ENCODE measurements at regions not wholly inside any gene's neighbourhood (a gene's known extent, or its start where the extent isn't known, plus 50 kb on each side); places are given as distances from the start of the nearest gene placed in this dataset.

DNA sequence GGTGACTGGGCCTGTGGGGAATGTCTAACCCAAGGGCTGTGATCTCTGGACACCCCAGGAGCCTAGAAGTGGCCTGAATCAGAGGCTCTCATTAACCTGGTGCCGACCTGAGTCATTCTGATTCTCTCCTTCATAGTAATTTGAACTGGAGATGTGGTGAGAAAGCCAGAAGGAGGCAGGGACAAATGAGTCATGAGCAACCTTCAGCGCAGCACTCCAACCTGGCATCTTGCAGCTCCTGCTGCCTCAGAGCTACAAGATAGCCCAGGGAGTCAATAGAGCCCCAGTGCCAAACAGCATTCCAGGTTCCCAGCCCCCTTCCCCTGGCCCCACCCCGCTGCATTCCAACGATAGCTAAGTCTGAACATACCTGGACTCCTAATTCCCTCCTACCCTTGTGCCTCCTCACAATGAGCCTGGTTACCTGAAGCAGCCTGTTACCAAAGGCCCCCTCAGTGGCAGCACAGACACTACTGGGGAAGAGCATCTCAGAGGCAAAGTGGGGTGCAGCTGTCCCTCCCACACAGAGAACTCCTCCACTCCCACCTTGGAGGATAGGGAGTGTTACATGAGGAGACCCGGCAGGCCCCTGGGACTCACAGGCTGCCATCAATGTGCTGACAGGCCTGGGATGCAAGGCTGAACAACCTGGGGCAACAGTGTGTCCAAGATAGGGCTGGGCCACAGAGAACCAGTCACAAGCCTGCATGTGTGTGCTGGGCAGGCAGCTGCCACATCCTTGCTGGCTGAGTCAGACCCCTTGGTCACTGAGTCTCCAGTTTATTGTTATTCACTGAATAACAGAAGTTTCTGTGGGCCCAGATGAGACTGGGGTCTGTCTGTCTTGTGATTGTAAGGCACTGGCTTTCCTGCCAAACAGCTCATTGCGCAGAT lies 76.8 kb upstream of the LEP start (continued):
- TF ChIP-seq TEAD4 (IDR thresholded peaks at IDR 0.05; ENCODE audit: borderline replicate concordance, insufficient read depth) (peak; percentile 36; the same call in 1 of the 2 replicates), FOSL2 (IDR thresholded peaks at IDR 0.05; ENCODE audit: borderline replicate concordance, low read depth) (peak; percentile 95), SMC3 (IDR thresholded peaks at IDR 0.05; ENCODE audit: low read depth, low read length) (no peak), FOXJ3 (CRISPR knock-in tag; IDR thresholded peaks at IDR 0.05) (no peak), RAD21 (IDR thresholded peaks at IDR 0.05; ENCODE audit: low read length) (no peak)
- TF ChIP-seq, protein P1, sequence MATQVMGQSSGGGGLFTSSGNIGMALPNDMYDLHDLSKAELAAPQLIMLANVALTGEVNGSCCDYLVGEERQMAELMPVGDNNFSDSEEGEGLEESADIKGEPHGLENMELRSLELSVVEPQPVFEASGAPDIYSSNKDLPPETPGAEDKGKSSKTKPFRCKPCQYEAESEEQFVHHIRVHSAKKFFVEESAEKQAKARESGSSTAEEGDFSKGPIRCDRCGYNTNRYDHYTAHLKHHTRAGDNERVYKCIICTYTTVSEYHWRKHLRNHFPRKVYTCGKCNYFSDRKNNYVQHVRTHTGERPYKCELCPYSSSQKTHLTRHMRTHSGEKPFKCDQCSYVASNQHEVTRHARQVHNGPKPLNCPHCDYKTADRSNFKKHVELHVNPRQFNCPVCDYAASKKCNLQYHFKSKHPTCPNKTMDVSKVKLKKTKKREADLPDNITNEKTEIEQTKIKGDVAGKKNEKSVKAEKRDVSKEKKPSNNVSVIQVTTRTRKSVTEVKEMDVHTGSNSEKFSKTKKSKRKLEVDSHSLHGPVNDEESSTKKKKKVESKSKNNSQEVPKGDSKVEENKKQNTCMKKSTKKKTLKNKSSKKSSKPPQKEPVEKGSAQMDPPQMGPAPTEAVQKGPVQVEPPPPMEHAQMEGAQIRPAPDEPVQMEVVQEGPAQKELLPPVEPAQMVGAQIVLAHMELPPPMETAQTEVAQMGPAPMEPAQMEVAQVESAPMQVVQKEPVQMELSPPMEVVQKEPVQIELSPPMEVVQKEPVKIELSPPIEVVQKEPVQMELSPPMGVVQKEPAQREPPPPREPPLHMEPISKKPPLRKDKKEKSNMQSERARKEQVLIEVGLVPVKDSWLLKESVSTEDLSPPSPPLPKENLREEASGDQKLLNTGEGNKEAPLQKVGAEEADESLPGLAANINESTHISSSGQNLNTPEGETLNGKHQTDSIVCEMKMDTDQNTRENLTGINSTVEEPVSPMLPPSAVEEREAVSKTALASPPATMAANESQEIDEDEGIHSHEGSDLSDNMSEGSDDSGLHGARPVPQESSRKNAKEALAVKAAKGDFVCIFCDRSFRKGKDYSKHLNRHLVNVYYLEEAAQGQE (IDR thresholded peaks at IDR 0.05; ENCODE audit: low read depth, low read length) = 0 out of 2 replicates have a peak, but pooled peaks have one; percentile 4
- TF ChIP-seq, protein P2, sequence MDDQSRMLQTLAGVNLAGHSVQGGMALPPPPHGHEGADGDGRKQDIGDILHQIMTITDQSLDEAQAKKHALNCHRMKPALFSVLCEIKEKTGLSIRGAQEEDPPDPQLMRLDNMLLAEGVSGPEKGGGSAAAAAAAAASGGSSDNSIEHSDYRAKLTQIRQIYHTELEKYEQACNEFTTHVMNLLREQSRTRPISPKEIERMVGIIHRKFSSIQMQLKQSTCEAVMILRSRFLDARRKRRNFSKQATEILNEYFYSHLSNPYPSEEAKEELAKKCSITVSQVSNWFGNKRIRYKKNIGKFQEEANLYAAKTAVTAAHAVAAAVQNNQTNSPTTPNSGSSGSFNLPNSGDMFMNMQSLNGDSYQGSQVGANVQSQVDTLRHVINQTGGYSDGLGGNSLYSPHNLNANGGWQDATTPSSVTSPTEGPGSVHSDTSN (IDR thresholded peaks at IDR 0.05) = peak; percentile 68

- Histone ChIP-seq H3K36me3 (replicated peaks in 1 of 2; ENCODE audit: control insufficient read depth in 1 of 2, insufficient read depth in 2 of 2, low read length in 1 of 2) (no peaks in the 10 kb centered on the region), H3K9ac (peak overlapping the region; percentile 10; the same call in 1 of the 2 replicates), H2AFZ (ENCODE audit: low read depth) (peak overlapping the region; percentile 4; the same call in 1 of the 2 replicates), H3K9me2 (no peaks in the 10 kb centered on the region), H3F3A (replicated peaks; ENCODE audit: insufficient read depth) (peaks cover 22% of the 10 kb centered on the region), H3K27me3 (ENCODE audit: insufficient read depth) (no peaks in the 10 kb centered on the region; the same call in 1 of the 2 replicates), H4K20me1 (ENCODE audit: insufficient read depth) (no peaks in the 10 kb centered on the region), H3K79me2 (ENCODE audit: insufficient read depth) (no peaks in the 10 kb centered on the region), H3K4me3 (ENCODE audit: low read depth in 2 of 2, low read length in 1 of 2) (no peak overlapping the region), H3K4me2 (peak overlapping the region; percentile 23), H3K9me3 (no peaks in the 10 kb centered on the region), H3K4me1 (ENCODE audit: control insufficient read depth in 1 of 2, insufficient read depth in 2 of 2, low read depth in 1 of 2, low read length in 1 of 2) (peaks cover 6 to 11% of the 10 kb centered on the region in 2 experiments; a peak in 2 of 4 replicates), H3K27ac (ENCODE audit: low read depth in 2 of 2, low read length in 1 of 2) (peak overlapping the region in 1 of 2 experiments; percentile 86; a peak in 2 of 4 replicates)
- no peak for TF ChIP-seq FOXM1 (IDR thresholded peaks at IDR 0.05; ENCODE audit: low read depth)
- no peak for TF ChIP-seq FOXJ3 (CRISPR knock-in tag; IDR thresholded peaks at IDR 0.05)
- TF ChIP-seq TAF1 (IDR thresholded peaks at IDR 0.05; ENCODE audit: borderline replicate concordance, low read depth, low read length) = no peak
- TF ChIP-seq JUND (IDR thresholded peaks at IDR 0.05) = no peak
- TF ChIP-seq CTCF (IDR thresholded peaks at IDR 0.05) = no peak
- TF ChIP-seq CHD2 (IDR thresholded peaks at IDR 0.05; ENCODE audit: low read length, partially characterized antibody) = no peak
- CTCF ChIA-PET = interaction anchor here (1.2 to 22.8 kb wide), 6 partner anchors 11 to 536 kb away, joined by 3 to 175 read pairs (median 6); no protein-coding TSS in a partner anchor
- 95% methylated on average over 6 of the region's 6 CpGs for WGBS (ENCODE audit: low lambda C conversion rate)
- POLR2A ChIA-PET = no interaction called here
- no peak for DNase-seq
These were observed 76.0 kb upstream of the LEP start for GRCh38 chr7:128164955-128165670.
